Smooth muscle cell (in vitro differentiated cells): ENCODE measurements at regions not wholly inside any gene's neighbourhood (a gene's known extent, or its start where the extent isn't known, plus 50 kb on each side); places are given as distances from the start of the nearest gene placed in this dataset.
A peak's percentile ranks its signal among the peaks of the same experiment; 100 is the strongest.

ENCODE experiments used
- DNase-seq: peaks from one replicate; lab custom pipeline; 2025; ENCODE audit not compliant: unreplicated experiment; lab: John Stamatoyannopoulos, UW
- H2AFZ ChIP-seq: fragments of 200-600 bp; sonication (generic); 2 replicates; pipeline ENCODE4 v1.6.0; 2016; ENCODE audit warnings: antibody characterized with exemption, low read depth, mild to moderate bottlenecking
- H3F3A ChIP-seq: fragments of 200-600 bp; sonication (generic); 2 replicates; pipeline ENCODE4 v1.6.0; 2017; ENCODE audit warnings: antibody characterized with exemption, low read depth
- H3K27ac ChIP-seq: fragments of 200-600 bp; sonication (generic); 2 replicates; pipeline ENCODE4 v1.5.1; 2016; ENCODE audit warnings: low read depth, mild to moderate bottlenecking
- H3K27me3 ChIP-seq: fragments of 200-600 bp; sonication (generic); 2 replicates; pipeline ENCODE4 v1.6.1; 2016; ENCODE audit warnings: low read depth, mild to moderate bottlenecking
- H3K36me3 ChIP-seq: fragments of 200-600 bp; sonication (generic); 2 replicates; pipeline ENCODE4 v1.5.1; 2016; ENCODE audit warnings: low read depth
- H3K4me1 ChIP-seq: fragments of 200-600 bp; sonication (generic); 2 replicates; pipeline ENCODE4 v1.5.1; 2016; ENCODE audit warnings: low read depth
- H3K4me2 ChIP-seq: fragments of 200-600 bp; sonication (generic); 2 replicates; pipeline ENCODE4 v1.6.0; 2016; ENCODE audit warnings: mild to moderate bottlenecking
- H3K4me3 ChIP-seq: fragments of 200-600 bp; sonication (generic); 2 replicates; pipeline ENCODE4 v1.5.1; 2016; ENCODE audit warnings: mild to moderate bottlenecking
- H3K79me2 ChIP-seq: fragments of 200-600 bp; sonication (generic); 2 replicates; pipeline ENCODE4 v1.6.0; 2016; ENCODE audit warnings: low read depth, mild to moderate bottlenecking
- H3K9ac ChIP-seq: fragments of 200-600 bp; sonication (generic); 2 replicates; pipeline ENCODE4 v1.6.0; 2016; ENCODE audit warnings: low read depth
- H3K9me3 ChIP-seq: fragments of 200-600 bp; sonication (generic); replicated peaks from 2 replicates; pipeline ENCODE4 v1.5.1; 2016; ENCODE audit warnings: low read depth
- H4K20me1 ChIP-seq: fragments of 200-600 bp; sonication (generic); 2 replicates; pipeline ENCODE4 v1.6.0; 2016; ENCODE audit warnings: low read depth
- WGBS: methylation state at CpG from one replicate; pipeline ENCODE4 v1.1.7; 2016; ENCODE audit warnings: low lambda C conversion rate; 5-methylcytosine and 5-hydroxymethylcytosine counted together
- TF ChIP-seq, protein P1 (sequence below): fragments of 200-600 bp; sonication (generic); IDR thresholded peaks from 2 replicates; pipeline ENCODE4 v1.5.1; 2017; ENCODE audit warnings: borderline replicate concordance, mild to moderate bottlenecking, antibody characterized with exemption; ENCODE audit not compliant: insufficient read depth, poor library complexity, severe bottlenecking

GRCh38 chr4:129821963-129822362 is 726.0 kb downstream of the C4orf33 start:
- no peak overlapping the region for H3K9ac ChIP-seq
- TF ChIP-seq, protein P1, sequence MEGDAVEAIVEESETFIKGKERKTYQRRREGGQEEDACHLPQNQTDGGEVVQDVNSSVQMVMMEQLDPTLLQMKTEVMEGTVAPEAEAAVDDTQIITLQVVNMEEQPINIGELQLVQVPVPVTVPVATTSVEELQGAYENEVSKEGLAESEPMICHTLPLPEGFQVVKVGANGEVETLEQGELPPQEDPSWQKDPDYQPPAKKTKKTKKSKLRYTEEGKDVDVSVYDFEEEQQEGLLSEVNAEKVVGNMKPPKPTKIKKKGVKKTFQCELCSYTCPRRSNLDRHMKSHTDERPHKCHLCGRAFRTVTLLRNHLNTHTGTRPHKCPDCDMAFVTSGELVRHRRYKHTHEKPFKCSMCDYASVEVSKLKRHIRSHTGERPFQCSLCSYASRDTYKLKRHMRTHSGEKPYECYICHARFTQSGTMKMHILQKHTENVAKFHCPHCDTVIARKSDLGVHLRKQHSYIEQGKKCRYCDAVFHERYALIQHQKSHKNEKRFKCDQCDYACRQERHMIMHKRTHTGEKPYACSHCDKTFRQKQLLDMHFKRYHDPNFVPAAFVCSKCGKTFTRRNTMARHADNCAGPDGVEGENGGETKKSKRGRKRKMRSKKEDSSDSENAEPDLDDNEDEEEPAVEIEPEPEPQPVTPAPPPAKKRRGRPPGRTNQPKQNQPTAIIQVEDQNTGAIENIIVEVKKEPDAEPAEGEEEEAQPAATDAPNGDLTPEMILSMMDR = no peak
- no peaks in the 10 kb centered on the region for H4K20me1 ChIP-seq
- H3K79me2 ChIP-seq = no peaks in the 10 kb centered on the region
- H3K9me3 ChIP-seq = no peaks in the 10 kb centered on the region
- H3K27me3 ChIP-seq = no peaks in the 10 kb centered on the region
- H3K36me3 ChIP-seq = no peaks in the 10 kb centered on the region
- H3K4me3 ChIP-seq = no peak overlapping the region
- no peaks in the 10 kb centered on the region for H3F3A ChIP-seq
- H3K27ac ChIP-seq = peak overlapping the region; percentile 70
- peaks cover 8% of the 10 kb centered on the region for H3K4me1 ChIP-seq
- no peak overlapping the region for H3K4me2 ChIP-seq
- no peak for DNase-seq
- H2AFZ ChIP-seq = no peak overlapping the region

DNA sequence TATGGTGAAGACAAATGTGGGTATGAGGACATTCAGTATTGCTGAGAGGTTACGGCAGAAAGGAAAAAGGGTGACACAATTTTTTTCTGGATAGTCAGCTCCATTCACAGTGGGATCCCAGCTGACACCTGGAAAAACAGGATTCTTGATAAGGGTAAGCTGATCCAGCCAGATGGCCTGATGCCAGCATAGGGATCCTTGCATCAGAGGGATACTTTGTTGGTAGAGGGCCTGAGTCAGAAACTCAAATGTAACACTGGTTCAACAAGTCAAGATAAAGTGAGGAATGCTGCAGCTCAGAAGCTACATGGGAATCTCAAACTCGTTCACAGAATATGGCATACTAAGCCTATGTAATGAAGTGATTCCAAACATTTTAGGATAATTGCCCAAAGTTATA is 726.7 kb downstream of the C4orf33 start:
- no peaks in the 10 kb centered on the region for H4K20me1 ChIP-seq
- H3K4me2 ChIP-seq = peak overlapping the region; percentile 63
- H3K9ac ChIP-seq = no peak overlapping the region
- H2AFZ ChIP-seq = peak overlapping the region; percentile 52
- peak overlapping the region; percentile 70 for H3K27ac ChIP-seq
- no peaks in the 10 kb centered on the region for H3K79me2 ChIP-seq
- H3K36me3 ChIP-seq = no peaks in the 10 kb centered on the region
- WGBS = 11% methylated on average over 2 of the region's 2 CpGs
- no peaks in the 10 kb centered on the region for H3F3A ChIP-seq
- no peaks in the 10 kb centered on the region for H3K27me3 ChIP-seq
- peaks cover 8% of the 10 kb centered on the region for H3K4me1 ChIP-seq
- TF ChIP-seq, protein P1 = no peak
- no peaks in the 10 kb centered on the region for H3K9me3 ChIP-seq
- H3K4me3 ChIP-seq = no peak overlapping the region
- DNase-seq = no peak

DNA sequence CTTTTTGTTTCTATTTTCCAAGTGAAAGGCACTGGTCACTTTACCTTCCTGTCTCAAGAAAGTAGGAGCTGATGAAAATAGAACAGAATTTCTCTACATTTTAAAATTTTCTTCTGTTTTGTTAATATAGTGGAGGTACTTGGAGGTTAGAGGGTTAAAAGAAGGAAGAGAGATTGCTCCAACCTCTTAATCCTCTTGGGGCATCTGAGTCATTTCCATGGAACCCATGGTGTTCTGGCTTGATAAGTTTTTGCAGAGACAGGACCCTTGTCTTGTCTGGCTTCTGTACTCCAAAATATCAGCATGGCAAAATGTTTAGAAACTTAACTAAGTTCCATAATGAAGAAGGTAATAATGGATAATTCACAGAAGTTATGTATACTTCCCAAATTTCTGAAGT is 727.2 kb downstream of the C4orf33 start:
- H3K4me3 ChIP-seq = no peak overlapping the region
- no peaks in the 10 kb centered on the region for H3K36me3 ChIP-seq
- H3K9ac ChIP-seq = no peak overlapping the region
- peaks cover 8% of the 10 kb centered on the region for H3K4me1 ChIP-seq
- peak overlapping the region; percentile 52 for H2AFZ ChIP-seq
- H3K4me2 ChIP-seq = peak overlapping the region; percentile 63
- H3K27me3 ChIP-seq = no peaks in the 10 kb centered on the region
- no peak for DNase-seq
- H4K20me1 ChIP-seq = no peaks in the 10 kb centered on the region
- H3K79me2 ChIP-seq = no peaks in the 10 kb centered on the region
- H3K9me3 ChIP-seq = no peaks in the 10 kb centered on the region
- TF ChIP-seq, protein P1 = no peak
- H3K27ac ChIP-seq = peak overlapping the region; percentile 70
- H3F3A ChIP-seq = no peaks in the 10 kb centered on the region

DNA sequence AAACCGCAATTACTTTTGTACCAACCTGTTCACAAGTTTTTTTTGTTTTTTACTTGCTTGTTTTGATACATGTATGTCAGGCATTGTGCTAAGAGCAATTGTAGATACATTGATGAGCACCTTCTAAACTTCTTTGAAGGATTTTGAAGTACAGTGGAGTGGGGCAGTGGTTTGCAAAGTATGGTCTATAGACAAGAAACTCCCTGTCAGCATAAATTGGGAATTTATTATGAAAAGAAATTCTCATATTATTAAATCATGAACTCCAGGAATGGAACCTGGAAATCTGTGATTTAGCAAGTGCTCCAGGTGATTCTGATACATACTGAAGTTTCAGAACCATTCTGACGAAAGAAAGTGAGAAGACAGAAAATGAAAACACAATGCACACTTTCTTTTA is 733.4 kb downstream of the C4orf33 start:
- H3F3A ChIP-seq = no peaks in the 10 kb centered on the region
- H3K9me3 ChIP-seq = no peaks in the 10 kb centered on the region
- TF ChIP-seq, protein P1 = no peak
- no peaks in the 10 kb centered on the region for H3K36me3 ChIP-seq
- no peaks in the 10 kb centered on the region for H3K4me1 ChIP-seq
- no peak overlapping the region for H2AFZ ChIP-seq
- no peak for DNase-seq
- no peak overlapping the region for H3K9ac ChIP-seq
- WGBS = 93% methylated on average over 2 of the region's 2 CpGs
- no peak overlapping the region for H3K27ac ChIP-seq
- H4K20me1 ChIP-seq = no peaks in the 10 kb centered on the region
- no peaks in the 10 kb centered on the region for H3K79me2 ChIP-seq
- no peak overlapping the region for H3K4me3 ChIP-seq
- H3K27me3 ChIP-seq = no peaks in the 10 kb centered on the region
- H3K4me2 ChIP-seq = no peak overlapping the region
